AML-193 (cell line): ENCODE measurements at regions not wholly inside any gene's neighbourhood (a gene's known extent, or its start where the extent isn't known, plus 50 kb on each side); places are given as distances from the start of the nearest gene placed in this dataset.
"Not testable (repeated sequence)": the region's sequence is repeated elsewhere in the genome, so short reads cannot be mapped to it uniquely, and the experiment has no call there.

Experiments
- DNase-seq, 2 experiments: peaks; one replicate each; lab custom pipeline; 2025; lab: John Stamatoyannopoulos, UW

- no peak for DNase-seq
Observed at GRCh38 chr2:67872481-67872880, 190.3 kb downstream of the C1D start.

- no peak for DNase-seq
Observed at GRCh38 chr2:67873916-67874315, 188.9 kb downstream of the C1D start.

GRCh38 chr2:67876176-67876575 lies 186.6 kb downstream of the C1D start:
- no peak for DNase-seq

- DNase-seq, result no peak
Observed at GRCh38 chr2:67877301-67877700, 185.5 kb downstream of the C1D start.

- DNase-seq, result no peak
Observed at GRCh38 chr2:67878743-67879142, 184.1 kb downstream of the C1D start.

- DNase-seq, result no peak
Observed at GRCh38 chr2:67879586-67880290, 183.1 kb downstream of the C1D start.

- DNase-seq, result no peak
Observed at GRCh38 chr2:67880291-67880761, 182.5 kb downstream of the C1D start.

- no peak for DNase-seq
Observed at GRCh38 chr2:67881816-67882215, 181.0 kb downstream of the C1D start.

- DNase-seq, result no peak
Observed at GRCh38 chr2:67883316-67884087, 179.3 kb downstream of the C1D start.

GRCh38 chr2:67888351-67889005 lies 174.3 kb downstream of the C1D start:
- DNase-seq, result no peak

- DNase-seq, result no peak
Observed at GRCh38 chr2:67889056-67889455, 173.7 kb downstream of the C1D start.

- DNase-seq, result no peak
Observed at GRCh38 chr2:67891642-67892041, 171.2 kb downstream of the C1D start.

GRCh38 chr2:67892339-67892846 lies 170.4 kb downstream of the C1D start:
- no peak for DNase-seq

- no peak for DNase-seq
Observed at GRCh38 chr2:67895227-67895941, 167.4 kb downstream of the C1D start.

- no peak for DNase-seq
Observed at GRCh38 chr2:67896076-67896475, 166.7 kb downstream of the C1D start.

- DNase-seq, result no peak
Observed at GRCh38 chr2:67896476-67896875, 166.3 kb downstream of the C1D start.

GRCh38 chr2:67898595-67898994 lies 164.2 kb downstream of the C1D start:
- DNase-seq, result no peak

GRCh38 chr2:67899187-67899586 lies 163.6 kb downstream of the C1D start:
- DNase-seq, result no peak

GRCh38 chr2:67900826-67901225 lies 162.0 kb downstream of the C1D start:
- DNase-seq, result no peak

GRCh38 chr2:67904566-67904965 lies 158.2 kb downstream of the C1D start:
- DNase-seq, result no peak

GRCh38 chr2:67904966-67905365 lies 157.8 kb downstream of the C1D start:
- DNase-seq, result no peak

- DNase-seq, result not testable (repeated sequence)
Observed at GRCh38 chr2:67906547-67906946, 156.3 kb downstream of the C1D start.
